GM12872 (cell line): ENCODE measurements at regions not wholly inside any gene's neighbourhood (a gene's known extent, or its start where the extent isn't known, plus 50 kb on each side); places are given as distances from the start of the nearest gene placed in this dataset.

Experiments used
- CTCF ChIP-seq: IDR thresholded peaks from 3 replicates; pipeline ENCODE4 v1.5.1; 2011; ENCODE audit warnings: low read depth, mild to moderate bottlenecking, low read length, moderate library complexity; ENCODE audit not compliant: insufficient read depth

GRCh38 chr7:38120076-38120475 is 58.0 kb upstream of the STARD3NL start:
- no peak for TF ChIP-seq CTCF

DNA sequence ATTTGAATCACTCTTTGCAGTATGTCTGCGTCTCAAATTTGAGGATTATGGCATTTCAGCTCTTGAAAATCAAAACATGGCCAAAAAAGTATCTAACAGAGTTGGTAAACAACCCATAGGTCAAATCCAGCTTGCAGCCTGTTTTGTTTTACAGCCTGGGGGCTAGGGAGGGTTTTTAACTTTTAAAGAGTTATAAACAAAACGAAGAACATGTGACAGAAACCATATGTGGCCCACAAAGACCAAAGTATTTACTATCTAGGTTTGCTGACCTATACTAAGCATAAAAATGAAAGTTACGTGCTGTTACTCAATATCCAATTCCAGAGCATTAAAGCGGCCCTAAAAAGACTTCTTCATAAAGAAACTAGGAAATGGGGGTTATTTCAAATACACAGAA is 55.5 kb upstream of the STARD3NL start:
- TF ChIP-seq CTCF = no peak

DNA sequence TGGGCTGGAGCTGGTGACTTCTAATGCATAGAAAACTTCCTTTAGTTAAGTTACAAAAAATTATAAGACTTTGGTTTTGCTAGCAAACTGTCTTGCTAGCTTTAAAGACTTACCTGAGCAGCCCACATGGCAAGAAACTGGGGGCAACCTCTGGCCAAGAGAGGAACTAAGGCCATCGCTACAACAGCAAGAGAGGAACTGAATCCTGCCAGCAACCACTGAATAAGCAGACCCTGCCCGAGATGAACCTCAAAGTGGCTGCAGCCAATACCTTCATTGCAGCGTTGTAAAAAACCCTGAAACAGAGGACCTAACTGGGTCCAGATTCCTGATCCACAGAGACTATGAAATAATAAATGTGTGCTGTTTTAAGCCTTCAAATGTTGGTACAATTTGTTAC is 54.6 kb upstream of the STARD3NL start:
- TF ChIP-seq CTCF = no peak

- no peak for TF ChIP-seq CTCF
These were observed 50.5 kb upstream of the STARD3NL start for GRCh38 chr7:38127216-38128207.
